ENCODE measurements at regions not wholly inside any gene's neighbourhood (a gene's known extent, or its start where the extent isn't known, plus 50 kb on each side); places are given as distances from the start of the nearest gene placed in this dataset.

DNA sequence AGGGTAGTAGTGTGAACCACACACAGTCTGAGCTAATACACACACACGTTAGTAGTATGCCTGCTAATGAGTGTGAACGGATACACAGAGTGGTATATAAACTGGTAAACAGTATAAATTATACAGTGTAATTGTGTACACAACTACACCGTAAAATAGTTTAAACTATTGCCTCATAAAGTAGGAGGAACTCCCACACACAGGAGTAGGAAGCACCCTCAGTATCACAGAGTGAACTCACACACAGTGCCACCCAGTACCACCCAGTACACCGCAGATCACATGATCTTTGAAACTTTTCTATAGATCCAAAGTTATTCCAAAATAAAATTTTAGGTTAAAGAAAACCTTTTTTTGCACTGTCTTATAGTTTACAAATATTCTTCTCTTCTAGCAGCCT is 275.1 kb downstream of the ADGRA3 start:
- TF ChIP-seq POLR2A (IDR thresholded peaks at IDR 0.05): no peak
- TF ChIP-seq, protein P1, sequence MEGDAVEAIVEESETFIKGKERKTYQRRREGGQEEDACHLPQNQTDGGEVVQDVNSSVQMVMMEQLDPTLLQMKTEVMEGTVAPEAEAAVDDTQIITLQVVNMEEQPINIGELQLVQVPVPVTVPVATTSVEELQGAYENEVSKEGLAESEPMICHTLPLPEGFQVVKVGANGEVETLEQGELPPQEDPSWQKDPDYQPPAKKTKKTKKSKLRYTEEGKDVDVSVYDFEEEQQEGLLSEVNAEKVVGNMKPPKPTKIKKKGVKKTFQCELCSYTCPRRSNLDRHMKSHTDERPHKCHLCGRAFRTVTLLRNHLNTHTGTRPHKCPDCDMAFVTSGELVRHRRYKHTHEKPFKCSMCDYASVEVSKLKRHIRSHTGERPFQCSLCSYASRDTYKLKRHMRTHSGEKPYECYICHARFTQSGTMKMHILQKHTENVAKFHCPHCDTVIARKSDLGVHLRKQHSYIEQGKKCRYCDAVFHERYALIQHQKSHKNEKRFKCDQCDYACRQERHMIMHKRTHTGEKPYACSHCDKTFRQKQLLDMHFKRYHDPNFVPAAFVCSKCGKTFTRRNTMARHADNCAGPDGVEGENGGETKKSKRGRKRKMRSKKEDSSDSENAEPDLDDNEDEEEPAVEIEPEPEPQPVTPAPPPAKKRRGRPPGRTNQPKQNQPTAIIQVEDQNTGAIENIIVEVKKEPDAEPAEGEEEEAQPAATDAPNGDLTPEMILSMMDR (IDR thresholded peaks at IDR 0.05): no peak
- intact Hi-C loops (cut with DNase I): no loop called here
- Histone ChIP-seq H3K4me1 (no peaks in the 10 kb centered on the region), H3K9me3 (peaks cover 0 to 4% (median 0%) of the 10 kb centered on the region in 12 donors), H3K27me3 (peaks cover 0 to 19% (median 0%) of the 10 kb centered on the region in 9 donors), H3K4me3 (no peak overlapping the region), H3K36me3 (no peaks in the 10 kb centered on the region), H3K27ac (no peak overlapping the region)
- no peak for DNase-seq
- 88 to 95% (median 91%) methylated on average over 4 of the region's 4 CpGs for WGBS, 4 donors
- no peak for ATAC-seq

DNA sequence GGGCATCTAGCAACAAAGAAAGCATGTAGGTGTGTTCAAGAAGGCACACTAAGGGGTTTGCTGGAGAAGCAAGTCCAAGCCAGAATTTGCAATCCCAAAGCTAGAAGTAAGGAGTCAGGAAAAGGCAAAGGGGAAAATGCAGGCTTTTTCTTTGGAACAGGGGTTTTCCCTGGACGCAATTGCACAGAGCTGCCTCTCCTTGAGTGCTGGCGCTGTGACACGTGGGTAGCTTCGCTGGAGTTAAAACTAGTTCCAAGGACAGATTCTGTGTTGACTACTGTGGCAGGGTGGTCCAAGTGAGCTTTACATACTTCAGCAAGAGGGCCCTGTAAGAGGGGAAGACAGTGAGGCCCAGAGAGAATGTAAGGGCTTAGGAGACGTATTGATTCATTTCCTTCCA is 277.1 kb downstream of the ADGRA3 start:
- intact Hi-C loops (cut with DNase I): loop anchor here in 1 of 10 donors (5.0 kb wide), 1 partner anchor 89 kb away; no protein-coding TSS in a partner anchor
- 50 to 62% (median 53%) methylated on average over 5 of the region's 5 CpGs for WGBS, 4 donors

DNA sequence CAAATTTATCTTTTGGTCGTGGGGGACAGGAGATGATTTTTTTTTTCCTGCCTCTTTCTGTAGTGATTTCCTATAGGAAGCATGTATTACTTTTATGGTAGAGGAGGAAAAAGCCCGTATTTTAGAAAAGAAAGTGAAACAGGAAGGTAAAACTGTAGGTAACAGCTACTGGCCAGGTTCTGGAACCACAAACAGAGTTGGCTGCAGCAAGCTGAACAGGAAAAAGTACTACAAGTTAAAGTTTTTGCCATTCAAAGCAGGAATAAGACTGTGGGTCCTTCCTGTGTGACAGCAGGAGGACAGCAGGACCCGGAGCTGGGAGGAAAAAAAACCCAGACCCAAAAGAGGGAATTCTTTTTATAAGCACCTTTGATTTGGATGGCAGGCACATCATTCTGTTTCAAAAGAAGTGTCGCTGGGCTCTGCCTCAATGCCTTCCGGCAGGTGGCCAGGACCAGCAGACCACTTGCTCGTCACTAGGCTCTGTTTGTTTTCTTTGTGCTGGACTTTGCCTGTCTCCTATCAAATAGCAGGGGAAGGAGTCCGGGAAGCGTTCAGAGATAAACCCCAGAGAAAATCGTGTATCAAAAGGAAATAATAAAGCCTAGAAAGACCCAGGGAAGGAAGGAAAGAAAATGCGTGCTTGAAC is 277.9 kb downstream of the ADGRA3 start:
- DNase-seq (no peak), ATAC-seq (no peak)
- WGBS, 4 donors: 19 to 27% (median 21%) methylated on average over 10 of the region's 10 CpGs
- peaks cover 0 to 4% (median 0%) of the 10 kb centered on the region in 12 donors for H3K9me3 ChIP-seq
- H3K36me3 ChIP-seq: no peaks in the 10 kb centered on the region
- no peaks in the 10 kb centered on the region for H3K4me1 ChIP-seq
- TF ChIP-seq, protein P1 (IDR thresholded peaks at IDR 0.05): no peak
- H3K27ac ChIP-seq: no peak overlapping the region
- intact Hi-C loops (cut with DNase I): loop anchor here in 1 of 10 donors (5.0 kb wide), 1 partner anchor 89 kb away; no protein-coding TSS in a partner anchor
- no peak overlapping the region for H3K4me3 ChIP-seq
- H3K27me3 ChIP-seq: peaks cover 0 to 19% (median 0%) of the 10 kb centered on the region in 9 donors

More for the DNA sequence above, 277.1 kb downstream of the ADGRA3 start:
- no peaks in the 10 kb centered on the region for H3K4me1 ChIP-seq
- TF ChIP-seq POLR2A (IDR thresholded peaks at IDR 0.05): no peak
- TF ChIP-seq, protein P1 (IDR thresholded peaks at IDR 0.05): no peak
- H3K9me3 ChIP-seq: peaks cover 0 to 4% (median 0%) of the 10 kb centered on the region in 12 donors
- H3K4me3 ChIP-seq: no peak overlapping the region
- H3K27ac ChIP-seq: no peak overlapping the region
- H3K27me3 ChIP-seq: peaks cover 0 to 19% (median 0%) of the 10 kb centered on the region in 9 donors
- no peaks in the 10 kb centered on the region for H3K36me3 ChIP-seq
- no peak for DNase-seq
- ATAC-seq: no peak

- DNase-seq: peak in 1 of 5 donors; percentile 23
- H3K4me1 ChIP-seq: no peaks in the 10 kb centered on the region
- 28 to 33% (median 30%) methylated on average over 4 of the region's 4 CpGs for WGBS, 4 donors
- H3K27me3 ChIP-seq: peaks cover 0 to 19% (median 0%) of the 10 kb centered on the region in 9 donors
- H3K27ac ChIP-seq: no peak overlapping the region
- no peaks in the 10 kb centered on the region for H3K36me3 ChIP-seq
- TF ChIP-seq, protein P1 (IDR thresholded peaks at IDR 0.05): peak in 5 of 12 donors; percentile 13 to 32 (median 19)
- no peak for TF ChIP-seq POLR2A (IDR thresholded peaks at IDR 0.05)
- H3K4me3 ChIP-seq: no peak overlapping the region
- no peak for ATAC-seq
- intact Hi-C loops (cut with DNase I): loop anchor here in 1 of 10 donors (5.0 kb wide), 1 partner anchor 90 kb away; no protein-coding TSS in a partner anchor
- no peaks in the 10 kb centered on the region for H3K9me3 ChIP-seq
These were observed 278.6 kb downstream of the ADGRA3 start for GRCh38 chr4:22237155-22237751.

All from heart left ventricle (tissue), 16 donors.